GM19397 (cell line): ENCODE measurements at regions not wholly inside any gene's neighbourhood (a gene's known extent, or its start where the extent isn't known, plus 50 kb on each side); places are given as distances from the start of the nearest gene placed in this dataset.
"Not testable (repeated sequence)": the region's sequence is repeated elsewhere in the genome, so short reads cannot be mapped to it uniquely, and the experiment has no call there.

Source experiments
- ATAC-seq: cut with Tn5 transposase; IDR thresholded peaks from one replicate; pipeline ENCODE4 v1.9.1; 2021; ENCODE audit warnings: mild to moderate bottlenecking, moderate library complexity; ENCODE audit not compliant: unreplicated experiment

DNA sequence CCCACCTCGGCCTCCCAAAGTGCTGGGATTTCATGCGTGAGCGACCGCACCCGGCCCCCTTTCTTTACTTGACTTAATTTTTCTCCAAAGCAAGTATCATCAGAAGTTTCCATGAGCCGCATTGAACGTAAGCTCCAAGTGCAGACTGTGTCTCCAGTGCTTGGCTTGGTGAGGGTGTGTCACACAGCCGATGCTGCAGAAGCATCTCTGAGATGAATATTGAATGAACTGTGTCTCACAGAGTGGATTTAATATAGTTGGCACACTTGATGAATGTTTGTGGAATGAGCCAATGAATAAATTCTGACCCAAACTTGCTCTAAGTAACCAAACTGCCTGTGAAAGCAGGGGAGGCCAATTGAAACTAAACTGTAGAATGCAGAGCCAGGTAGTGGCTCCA is 159.4 kb upstream of the KBTBD8 start:
- ATAC-seq, result no peak

DNA sequence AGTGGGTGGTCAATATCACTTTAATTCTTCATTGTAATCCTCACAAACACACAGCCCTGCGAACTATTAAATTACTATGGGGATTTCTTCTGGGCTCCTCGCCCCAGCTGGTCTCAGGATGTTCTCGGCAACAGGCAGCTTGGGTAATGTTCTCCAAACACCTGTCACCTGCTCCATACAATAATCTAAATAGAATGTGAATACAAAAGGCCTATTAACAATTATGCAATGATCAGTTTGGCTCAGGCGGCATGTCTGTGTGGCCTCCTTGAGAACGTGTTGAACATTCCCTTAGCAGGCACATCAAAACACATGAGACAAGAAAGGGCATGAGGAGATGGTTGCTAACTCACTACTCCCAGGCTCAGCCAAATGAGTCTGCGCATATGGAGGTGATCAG is 158.6 kb upstream of the KBTBD8 start:
- no peak for ATAC-seq

DNA sequence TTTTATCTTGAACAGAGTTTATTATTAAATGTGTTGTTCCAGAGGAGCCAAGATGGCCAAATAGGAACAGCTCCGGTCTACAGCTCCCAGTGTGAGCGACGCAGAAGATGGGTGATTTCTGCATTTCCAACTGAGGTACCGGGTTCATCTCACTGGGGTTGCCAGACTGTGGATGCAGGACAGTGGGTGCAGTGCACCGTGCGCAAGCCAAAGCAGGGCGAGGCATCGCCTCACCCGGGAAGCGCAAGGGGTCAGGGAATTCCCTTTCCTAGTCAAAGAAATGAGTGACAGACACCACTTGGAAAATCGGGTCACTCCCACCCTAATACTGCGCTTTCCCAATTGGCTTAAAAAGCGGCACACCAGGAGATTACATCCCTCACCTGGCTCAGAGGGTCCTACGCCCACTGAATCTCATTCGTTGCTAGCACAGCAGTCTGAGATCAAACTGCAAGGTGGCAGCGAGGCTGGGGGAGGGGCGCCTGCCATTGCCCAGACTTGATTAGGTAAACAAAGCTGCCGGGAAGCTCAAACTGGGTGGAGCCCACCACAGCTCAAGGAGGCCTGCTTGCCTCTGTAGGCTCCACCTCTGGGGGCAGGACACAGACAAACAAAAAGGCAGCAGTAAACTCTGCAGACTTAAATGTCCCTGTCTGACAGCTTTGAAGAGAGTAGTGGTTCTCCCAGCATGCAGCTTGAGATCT is 155.2 kb upstream of the KBTBD8 start:
- ATAC-seq, result not testable (repeated sequence)

DNA sequence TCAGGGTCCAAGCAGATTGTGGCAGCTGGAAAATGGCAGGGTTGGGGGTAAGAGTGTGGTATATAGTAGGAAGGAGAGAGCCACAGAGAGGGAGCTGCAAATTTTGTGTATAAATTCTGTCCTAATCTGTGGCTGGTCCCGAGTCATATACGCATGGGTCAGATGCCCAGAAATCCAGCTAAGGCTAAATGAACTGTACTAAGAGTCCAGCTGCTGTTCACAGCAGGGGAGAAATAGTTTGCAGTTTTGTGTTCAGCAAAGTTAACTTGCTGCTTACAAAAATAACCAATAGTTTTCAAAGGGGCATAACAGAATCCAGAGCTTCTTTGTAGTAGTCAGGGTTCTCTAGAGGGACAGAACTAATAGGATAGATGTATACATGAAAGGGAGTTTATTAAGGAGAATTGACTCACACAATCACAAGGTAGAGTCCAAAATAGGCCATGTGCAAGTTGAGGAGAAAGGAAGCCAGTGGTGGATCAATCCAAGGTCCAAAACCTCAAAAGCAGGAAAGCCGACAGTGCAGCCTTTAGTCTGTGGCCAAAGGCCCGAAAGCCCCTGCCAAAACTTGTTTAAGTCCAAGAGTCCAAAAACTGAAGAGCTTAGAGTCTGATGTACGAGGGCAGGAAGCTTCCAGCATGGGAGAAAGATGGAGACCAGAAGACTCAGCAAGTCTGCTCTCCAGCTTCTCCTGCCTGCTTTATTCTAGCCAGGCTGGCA is 146.1 kb upstream of the KBTBD8 start:
- ATAC-seq, result no peak

GRCh38 chr3:66854601-66855151 is 143.4 kb upstream of the KBTBD8 start:
- ATAC-seq, result no peak

DNA sequence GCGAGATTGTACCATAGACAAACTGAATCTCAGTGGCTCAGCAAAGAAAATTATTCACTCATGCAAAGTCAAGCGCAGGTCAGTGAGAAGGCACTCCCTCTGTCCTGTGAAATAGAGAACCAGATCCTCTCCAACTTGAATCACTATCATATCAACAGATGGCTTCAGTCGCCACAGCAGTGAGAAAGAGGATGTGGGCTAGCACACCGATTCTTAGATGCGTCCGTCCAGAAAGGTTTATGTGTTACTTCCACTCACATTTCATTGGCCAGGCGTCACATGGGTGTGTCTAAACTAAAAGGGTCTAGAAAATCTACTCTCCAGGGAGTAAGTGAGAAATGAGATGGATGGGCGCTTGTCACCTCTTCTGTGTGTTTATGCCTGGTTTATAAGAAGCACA is 141.6 kb upstream of the KBTBD8 start:
- ATAC-seq, result peak; percentile 81

DNA sequence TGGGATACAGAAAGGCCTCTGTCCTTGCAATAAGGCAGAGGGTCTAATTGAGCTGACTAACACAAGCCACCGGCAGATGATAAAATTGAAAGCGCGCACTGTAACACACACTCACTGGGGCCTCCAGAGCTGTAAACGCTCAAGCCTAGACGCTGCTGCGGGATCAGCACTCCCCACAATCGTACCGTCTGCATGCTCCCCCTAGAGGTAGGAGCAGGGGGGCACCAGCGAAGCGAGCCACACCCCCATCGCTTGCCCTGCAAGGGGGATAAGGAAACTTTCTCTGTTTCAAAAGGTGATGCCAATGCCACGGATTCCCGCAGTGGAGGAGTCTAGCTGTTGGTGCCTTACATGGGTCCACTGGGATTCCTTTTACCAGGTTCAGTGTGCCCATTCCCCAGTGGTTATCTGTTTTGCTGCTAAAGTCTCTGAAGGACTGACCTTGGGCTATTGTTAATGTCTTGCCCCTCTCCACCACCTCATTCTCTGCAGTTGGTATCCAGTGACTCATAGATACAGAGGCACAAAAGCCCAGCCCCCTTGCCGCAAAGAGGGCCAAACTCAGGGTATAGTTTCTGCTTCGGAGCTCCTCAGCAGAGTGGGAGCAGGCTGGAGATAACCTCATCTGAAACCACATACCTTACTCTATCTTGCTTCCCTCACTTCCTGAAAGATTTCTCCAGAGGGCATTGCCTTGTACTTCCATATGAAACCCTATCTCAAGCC is 139.3 kb upstream of the KBTBD8 start:
- no peak for ATAC-seq

DNA sequence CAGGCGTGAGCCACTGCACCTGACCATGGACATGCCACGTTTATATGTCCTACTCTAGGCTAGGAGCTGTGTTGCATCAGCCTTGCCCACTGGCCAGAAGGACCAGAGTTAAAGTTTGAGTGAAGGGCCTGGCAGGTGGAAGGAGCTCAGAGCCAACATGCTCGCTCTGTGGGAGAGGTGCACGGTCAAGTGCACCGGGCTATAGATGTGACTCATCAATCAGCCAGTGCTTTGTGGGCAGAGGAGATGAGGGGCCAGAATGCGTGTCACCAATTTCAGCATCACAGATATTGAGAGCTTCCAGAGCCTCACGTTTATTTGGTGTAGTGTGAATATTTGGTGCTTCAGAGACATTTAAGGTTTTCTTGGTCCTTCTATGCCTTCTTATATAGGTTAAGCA is 137.3 kb upstream of the KBTBD8 start:
- ATAC-seq, result no peak

DNA sequence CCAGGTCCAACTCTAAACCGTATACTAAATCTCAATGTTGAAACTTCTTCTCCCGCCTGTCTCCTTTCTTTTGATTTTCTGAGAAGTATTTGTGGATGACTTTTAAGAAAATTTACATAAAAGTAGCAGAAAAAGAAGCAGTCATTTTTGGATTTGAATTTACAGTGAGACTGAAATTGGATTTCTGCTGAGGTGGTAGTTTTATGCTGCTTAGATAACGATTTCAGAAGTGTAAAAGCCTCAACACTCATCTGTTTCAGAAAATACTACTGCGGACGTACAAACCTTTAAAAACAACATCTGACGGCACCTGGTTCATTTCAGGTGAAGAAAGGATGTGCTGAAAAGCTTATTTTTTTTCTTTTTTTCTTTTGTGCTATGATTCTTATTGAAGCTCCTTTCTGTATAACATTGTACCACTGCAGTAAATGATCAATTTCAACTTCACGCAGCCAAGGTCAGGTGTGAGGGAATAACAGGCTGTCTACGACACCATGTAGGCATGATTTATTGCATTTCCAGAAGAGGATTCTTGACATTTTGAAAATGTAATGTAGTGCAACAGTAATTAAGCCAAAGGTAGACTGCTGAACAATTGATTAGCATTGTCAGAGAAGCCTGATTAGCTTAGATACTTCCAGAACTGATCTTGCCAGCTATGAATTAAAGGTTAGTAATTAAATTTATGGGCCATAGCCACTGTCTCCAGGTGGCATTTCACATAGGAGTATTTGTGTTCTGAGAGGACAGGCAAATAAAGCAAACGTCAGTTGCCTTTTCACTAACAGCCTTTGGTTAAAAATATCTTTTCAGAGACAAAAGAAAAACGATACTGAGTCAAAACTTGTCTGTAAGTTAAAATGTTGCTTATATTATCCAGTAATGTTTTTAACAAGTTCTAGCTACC is 134.6 kb upstream of the KBTBD8 start:
- no peak for ATAC-seq

DNA sequence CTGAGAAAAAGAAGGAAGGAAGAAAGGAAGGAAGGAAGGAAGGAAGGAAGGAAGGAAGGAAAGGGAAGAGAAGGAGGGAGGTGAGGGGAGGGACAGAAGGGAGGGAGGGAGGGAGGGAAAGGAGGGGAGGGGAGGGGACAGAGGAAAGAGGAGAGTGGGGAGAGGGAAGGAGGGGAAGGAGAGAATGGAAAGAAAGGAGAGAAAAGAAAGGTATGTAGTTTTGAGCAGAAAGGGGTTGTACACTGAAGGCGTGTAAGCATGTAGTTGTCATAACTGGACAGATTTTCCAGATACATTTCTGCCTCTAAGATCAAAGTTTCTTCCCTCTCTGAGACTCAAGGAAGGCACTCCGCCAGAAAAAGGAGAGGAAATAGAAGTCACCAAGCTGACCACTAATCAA is 113.4 kb upstream of the KBTBD8 start:
- no peak for ATAC-seq

DNA sequence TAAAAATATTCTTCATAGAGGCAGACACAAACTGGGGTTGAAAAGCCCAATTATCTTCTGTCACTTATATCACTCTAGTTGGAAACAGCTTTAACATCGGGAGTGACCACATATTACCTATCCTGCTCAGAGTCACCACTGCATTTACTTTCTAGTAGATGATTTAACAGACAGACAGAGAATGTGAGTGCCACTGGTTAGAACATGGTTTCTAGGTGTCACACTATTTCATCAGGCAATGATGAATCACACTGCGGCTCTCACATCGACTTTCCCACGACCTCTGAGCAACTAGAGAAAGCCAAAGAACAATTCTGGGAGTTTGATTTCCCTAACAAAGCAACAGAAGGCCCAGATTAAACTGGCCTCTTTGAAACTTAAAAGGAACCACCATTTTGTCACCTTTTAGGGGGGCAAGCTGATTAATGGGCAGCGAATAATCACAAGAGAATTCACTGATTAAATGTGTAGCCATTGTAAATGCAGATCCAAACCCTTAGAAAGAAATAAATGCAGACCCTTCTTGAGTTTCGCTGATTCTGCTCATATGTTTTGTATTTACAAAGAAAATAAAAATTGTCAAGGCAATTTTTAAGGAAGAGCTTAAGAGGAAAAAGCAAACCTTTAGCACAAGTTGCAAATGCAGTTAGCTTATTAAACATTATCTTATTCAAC is 112.6 kb upstream of the KBTBD8 start:
- no peak for ATAC-seq

DNA sequence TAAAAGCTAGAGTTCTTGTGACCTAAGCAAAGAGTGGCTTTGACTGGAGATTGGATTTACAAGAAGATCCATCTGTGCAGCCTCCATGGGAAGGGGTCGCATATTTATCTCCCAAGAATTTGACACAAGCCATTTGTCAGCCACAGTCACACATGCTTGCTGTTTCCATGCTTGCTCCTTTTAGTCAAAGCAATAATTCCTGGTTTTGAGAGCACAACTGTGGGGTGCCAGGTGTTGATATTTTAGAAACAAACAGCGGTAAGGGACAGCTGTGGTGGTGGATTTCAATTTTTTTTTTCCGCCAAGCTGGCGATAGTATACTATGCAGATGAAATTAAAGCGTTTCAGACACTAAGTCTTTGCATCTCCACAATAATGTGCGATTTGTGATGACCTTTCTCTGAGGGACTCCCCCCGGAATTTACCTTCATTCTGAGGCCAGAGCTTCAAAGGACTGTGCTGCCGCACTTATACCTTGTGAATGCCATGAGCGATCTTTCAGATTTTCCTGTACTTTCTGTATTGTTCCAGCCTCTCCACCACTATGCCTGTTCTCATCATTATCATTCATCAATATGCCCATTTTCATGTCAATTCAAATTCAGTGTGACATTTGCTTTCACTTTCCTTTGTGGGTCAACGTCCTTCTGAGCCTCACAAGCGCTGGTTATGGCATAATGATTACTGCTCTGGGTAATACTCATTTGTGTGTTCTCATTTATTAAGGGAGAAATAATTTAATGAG is 108.2 kb upstream of the KBTBD8 start:
- no peak for ATAC-seq

GRCh38 chr3:66898155-66898554 is 100.0 kb upstream of the KBTBD8 start:
- no peak for ATAC-seq

- no peak for ATAC-seq
Observed at GRCh38 chr3:66904336-66904735, 93.8 kb upstream of the KBTBD8 start.

- ATAC-seq, result no peak
Observed at GRCh38 chr3:66904831-66905493, 93.1 kb upstream of the KBTBD8 start.

- no peak for ATAC-seq
Observed at GRCh38 chr3:66907136-66907535, 91.0 kb upstream of the KBTBD8 start.

- no peak for ATAC-seq
Observed at GRCh38 chr3:66910266-66911055, 87.6 kb upstream of the KBTBD8 start.

DNA sequence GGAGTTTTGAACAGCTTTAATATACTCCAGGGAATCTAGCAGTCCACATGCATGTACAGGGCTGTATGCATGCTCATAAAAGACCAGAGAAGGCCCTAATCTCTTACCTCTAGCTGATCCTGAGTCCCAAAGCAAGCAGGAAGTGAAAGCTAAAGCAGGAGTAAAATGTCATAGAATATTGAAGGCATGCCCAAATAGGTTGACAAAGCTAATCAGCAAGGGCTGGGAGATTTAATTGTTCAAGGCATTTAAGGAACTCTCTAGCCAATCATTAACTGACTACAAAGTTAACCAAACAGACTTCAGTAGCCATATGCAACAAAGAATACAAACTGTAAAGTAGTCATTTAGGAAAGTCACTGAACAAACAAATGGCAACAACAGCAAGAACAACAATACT is 85.8 kb upstream of the KBTBD8 start:
- no peak for ATAC-seq
